PFSK-1 (cell line): ENCODE measurements at regions not wholly inside any gene's neighbourhood (a gene's known extent, or its start where the extent isn't known, plus 50 kb on each side); places are given as distances from the start of the nearest gene placed in this dataset.

Experiments
- FOXP2 ChIP-seq: optimal IDR thresholded peaks from 2 replicates; pipeline ENCODE3; 2011; ENCODE audit warnings: borderline replicate concordance, control low read depth, inconsistent platforms; ENCODE audit not compliant: insufficient read depth; ENCODE audit errors: extremely low read length, extremely low read depth
- POLR2AphosphoS5 ChIP-seq: IDR thresholded peaks from 2 replicates; pipeline ENCODE4 v1.6.1; 2012; ENCODE audit warnings: low read depth, mild to moderate bottlenecking, control low read depth, low read length, moderate library complexity
- SIN3A ChIP-seq: IDR thresholded peaks from 2 replicates; pipeline ENCODE4 v1.6.1; 2012; ENCODE audit warnings: mild to moderate bottlenecking, low read length, moderate library complexity, borderline replicate concordance; ENCODE audit not compliant: insufficient read depth
- TAF1 ChIP-seq: IDR thresholded peaks from 2 replicates; pipeline ENCODE4 v1.6.1; 2012; ENCODE audit warnings: low read length, control low read depth, borderline replicate concordance; ENCODE audit not compliant: insufficient read depth
- TF ChIP-seq, protein P1 (sequence below), 2 experiments: IDR thresholded peaks; 2 replicates each; pipeline versions ENCODE4 v1.6.1 to v1.8.0; 2011 to 2012; ENCODE audit warnings: low read depth in 2 of 2, low read length in 2 of 2, control low read depth in 1 of 2, inconsistent platforms in 1 of 2, mild to moderate bottlenecking in 1 of 2, moderate library complexity in 1 of 2; ENCODE audit not compliant: insufficient read depth in 1 of 2

DNA sequence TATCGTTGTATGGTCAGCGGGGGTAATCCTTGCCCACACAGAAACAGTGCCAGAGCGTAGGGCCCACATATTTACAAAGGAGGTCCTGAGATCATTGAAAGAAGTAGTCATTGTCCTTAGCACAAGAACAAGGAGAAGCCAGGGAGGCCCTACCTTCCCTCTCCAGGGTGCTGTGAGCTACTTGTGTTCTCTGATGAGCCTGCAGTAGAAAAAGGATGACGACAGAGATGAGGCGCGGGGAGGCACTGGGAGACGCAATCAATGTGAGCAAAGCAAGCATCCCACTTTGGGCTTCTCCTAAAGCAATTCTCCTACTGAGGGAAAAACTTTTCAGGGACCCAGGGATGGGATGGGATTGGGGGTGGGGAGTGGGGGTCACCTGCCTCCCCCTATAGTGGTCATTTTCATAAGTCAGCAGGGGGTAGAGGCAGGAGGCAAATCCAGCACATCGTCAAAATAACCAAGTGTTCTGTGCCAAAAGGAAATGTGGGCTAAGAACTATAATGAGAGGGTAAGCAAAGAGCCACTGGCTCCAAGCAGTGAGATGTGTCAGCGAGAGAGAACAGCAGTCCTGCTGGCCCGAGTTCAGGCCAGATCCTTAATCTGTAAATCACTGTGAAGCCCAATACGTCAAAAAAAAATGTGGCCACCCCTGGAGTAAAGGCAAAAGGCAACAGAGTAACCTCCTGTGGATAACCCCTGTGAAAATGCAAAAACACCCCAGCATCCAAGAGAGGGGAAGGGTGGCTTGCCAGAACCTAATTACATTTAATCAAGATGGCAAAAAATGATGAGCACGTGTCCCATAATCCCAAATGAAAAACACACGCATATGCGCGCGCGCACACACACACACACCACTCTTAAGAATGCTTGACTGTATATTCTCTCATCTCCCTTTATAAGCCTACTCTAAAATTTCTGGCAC, 136.6 kb upstream of the HHIP start:
- TF ChIP-seq FOXP2 (no peak), TAF1 (no peak), SIN3A (no peak), POLR2AphosphoS5 (no peak)
- TF ChIP-seq, protein P1, sequence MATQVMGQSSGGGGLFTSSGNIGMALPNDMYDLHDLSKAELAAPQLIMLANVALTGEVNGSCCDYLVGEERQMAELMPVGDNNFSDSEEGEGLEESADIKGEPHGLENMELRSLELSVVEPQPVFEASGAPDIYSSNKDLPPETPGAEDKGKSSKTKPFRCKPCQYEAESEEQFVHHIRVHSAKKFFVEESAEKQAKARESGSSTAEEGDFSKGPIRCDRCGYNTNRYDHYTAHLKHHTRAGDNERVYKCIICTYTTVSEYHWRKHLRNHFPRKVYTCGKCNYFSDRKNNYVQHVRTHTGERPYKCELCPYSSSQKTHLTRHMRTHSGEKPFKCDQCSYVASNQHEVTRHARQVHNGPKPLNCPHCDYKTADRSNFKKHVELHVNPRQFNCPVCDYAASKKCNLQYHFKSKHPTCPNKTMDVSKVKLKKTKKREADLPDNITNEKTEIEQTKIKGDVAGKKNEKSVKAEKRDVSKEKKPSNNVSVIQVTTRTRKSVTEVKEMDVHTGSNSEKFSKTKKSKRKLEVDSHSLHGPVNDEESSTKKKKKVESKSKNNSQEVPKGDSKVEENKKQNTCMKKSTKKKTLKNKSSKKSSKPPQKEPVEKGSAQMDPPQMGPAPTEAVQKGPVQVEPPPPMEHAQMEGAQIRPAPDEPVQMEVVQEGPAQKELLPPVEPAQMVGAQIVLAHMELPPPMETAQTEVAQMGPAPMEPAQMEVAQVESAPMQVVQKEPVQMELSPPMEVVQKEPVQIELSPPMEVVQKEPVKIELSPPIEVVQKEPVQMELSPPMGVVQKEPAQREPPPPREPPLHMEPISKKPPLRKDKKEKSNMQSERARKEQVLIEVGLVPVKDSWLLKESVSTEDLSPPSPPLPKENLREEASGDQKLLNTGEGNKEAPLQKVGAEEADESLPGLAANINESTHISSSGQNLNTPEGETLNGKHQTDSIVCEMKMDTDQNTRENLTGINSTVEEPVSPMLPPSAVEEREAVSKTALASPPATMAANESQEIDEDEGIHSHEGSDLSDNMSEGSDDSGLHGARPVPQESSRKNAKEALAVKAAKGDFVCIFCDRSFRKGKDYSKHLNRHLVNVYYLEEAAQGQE (IDR thresholded peaks at IDR 0.05; ENCODE audit: insufficient read depth in 1 of 2, low read depth in 2 of 2, low read length in 2 of 2) = no peak

- TF ChIP-seq FOXP2 (no peak), SIN3A (no peak), TAF1 (no peak), POLR2AphosphoS5 (no peak)
- TF ChIP-seq, protein P1 (IDR thresholded peaks at IDR 0.05; ENCODE audit: insufficient read depth in 1 of 2, low read depth in 2 of 2, low read length in 2 of 2) = no peak
Observed at GRCh38 chr4:144514736-144515135, 131.2 kb upstream of the HHIP start.

- no peak for TF ChIP-seq SIN3A
- no peak for TF ChIP-seq POLR2AphosphoS5
- TF ChIP-seq, protein P1 (IDR thresholded peaks at IDR 0.05; ENCODE audit: insufficient read depth in 1 of 2, low read depth in 2 of 2, low read length in 2 of 2) = no peak
- TF ChIP-seq TAF1 = no peak
- no peak for TF ChIP-seq FOXP2
Observed at GRCh38 chr4:144518181-144518895, 127.6 kb upstream of the HHIP start.

- no peak for TF ChIP-seq FOXP2
- no peak for TF ChIP-seq TAF1
- TF ChIP-seq, protein P1 (IDR thresholded peaks at IDR 0.05; ENCODE audit: insufficient read depth in 1 of 2, low read depth in 2 of 2, low read length in 2 of 2) = no peak
- TF ChIP-seq POLR2AphosphoS5 = no peak
- TF ChIP-seq SIN3A = no peak
Observed at GRCh38 chr4:144531841-144532240, 114.1 kb upstream of the HHIP start.
